GM18858 (cell line): ENCODE measurements at regions not wholly inside any gene's neighbourhood (a gene's known extent, or its start where the extent isn't known, plus 50 kb on each side); places are given as distances from the start of the nearest gene placed in this dataset.
"Not testable (repeated sequence)": the region's sequence is repeated elsewhere in the genome, so short reads cannot be mapped to it uniquely, and the experiment has no call there.

Experiments
- ATAC-seq: cut with Tn5 transposase; IDR thresholded peaks from one replicate; pipeline ENCODE4 v1.9.1; 2021; ENCODE audit not compliant: unreplicated experiment

GRCh38 chr12:60184096-60184495 lies 588.3 kb downstream of the SLC16A7 start:
- ATAC-seq, result no peak

GRCh38 chr12:60185060-60185459 lies 589.2 kb downstream of the SLC16A7 start:
- no peak for ATAC-seq

GRCh38 chr12:60191271-60191670 lies 595.4 kb downstream of the SLC16A7 start:
- ATAC-seq, result no peak

DNA sequence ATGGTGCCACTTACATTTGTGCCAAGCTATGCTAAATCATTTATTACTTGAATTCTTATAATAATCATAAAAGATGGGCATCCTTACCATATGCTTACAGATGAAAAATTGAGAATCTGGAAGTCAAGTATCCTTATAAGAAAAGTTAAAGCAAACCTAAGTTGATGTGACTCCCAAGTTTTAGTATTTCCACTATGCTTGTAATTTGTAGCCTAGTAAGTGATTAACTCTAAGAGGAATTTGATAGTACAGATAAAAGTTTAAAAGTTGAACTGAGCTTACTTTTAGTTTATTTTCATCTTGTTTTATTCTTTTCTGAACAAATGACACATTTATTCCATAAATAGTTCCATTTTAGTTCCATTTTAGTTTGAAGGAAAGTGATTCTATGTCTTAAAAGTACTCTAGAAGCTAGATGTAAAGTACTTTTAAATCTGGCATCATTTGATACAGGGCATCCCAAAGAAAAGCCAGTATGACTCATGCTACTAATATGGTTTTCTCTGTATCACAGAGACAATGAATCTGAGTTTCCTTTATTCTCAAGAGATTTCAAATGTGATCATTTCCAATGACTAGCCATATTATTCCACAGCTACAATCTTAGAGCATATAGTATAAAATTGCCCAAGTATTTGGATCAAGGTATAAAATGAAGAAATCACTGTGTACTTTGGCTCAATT lies 596.0 kb downstream of the SLC16A7 start:
- ATAC-seq, result no peak

- no peak for ATAC-seq
Measured at GRCh38 chr12:60194678-60195077, 598.8 kb downstream of the SLC16A7 start.

GRCh38 chr12:60195483-60195882 lies 599.7 kb downstream of the SLC16A7 start:
- no peak for ATAC-seq

DNA sequence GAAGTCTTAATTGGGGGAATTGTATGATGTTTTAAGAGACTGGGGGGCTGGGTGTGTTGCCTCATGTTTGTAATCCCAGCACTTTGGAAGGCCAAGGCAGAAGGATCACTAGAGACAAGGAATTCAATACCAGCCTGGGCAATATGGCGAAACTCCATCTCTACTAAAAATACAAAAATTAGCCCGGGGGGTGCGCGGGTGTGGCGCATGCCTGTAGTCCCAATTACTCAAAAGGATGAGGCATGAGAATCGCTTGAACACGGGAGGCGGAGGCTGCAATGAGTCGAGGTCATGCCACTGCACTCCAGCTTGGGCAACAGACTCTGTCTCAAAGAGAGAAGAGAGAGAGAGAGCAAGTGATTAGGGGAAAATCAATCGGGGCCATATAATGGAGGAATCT lies 600.5 kb downstream of the SLC16A7 start:
- no peak for ATAC-seq

- ATAC-seq, result no peak
Measured at GRCh38 chr12:60197589-60197988, 601.8 kb downstream of the SLC16A7 start.

DNA sequence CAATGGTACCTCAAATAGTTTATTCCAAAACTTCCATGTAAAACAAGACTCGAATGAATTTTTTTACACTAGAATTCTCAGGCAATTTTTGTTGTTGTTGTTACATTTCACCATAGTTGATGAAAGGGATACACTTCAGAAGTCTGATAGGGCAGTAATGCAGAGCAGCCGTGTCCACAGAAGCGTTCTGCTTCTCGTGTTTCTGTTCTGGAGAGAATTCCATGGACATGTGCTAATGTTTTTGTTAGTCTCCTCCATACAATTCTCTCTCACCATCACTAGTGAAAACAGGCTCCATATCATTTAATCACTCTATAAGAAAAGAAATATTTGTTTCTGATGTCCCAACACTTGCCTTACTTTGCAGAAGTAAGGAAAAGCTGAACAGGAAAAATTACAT lies 606.1 kb downstream of the SLC16A7 start:
- no peak for ATAC-seq

GRCh38 chr12:60205500-60205899 lies 609.7 kb downstream of the SLC16A7 start:
- ATAC-seq, result no peak

DNA sequence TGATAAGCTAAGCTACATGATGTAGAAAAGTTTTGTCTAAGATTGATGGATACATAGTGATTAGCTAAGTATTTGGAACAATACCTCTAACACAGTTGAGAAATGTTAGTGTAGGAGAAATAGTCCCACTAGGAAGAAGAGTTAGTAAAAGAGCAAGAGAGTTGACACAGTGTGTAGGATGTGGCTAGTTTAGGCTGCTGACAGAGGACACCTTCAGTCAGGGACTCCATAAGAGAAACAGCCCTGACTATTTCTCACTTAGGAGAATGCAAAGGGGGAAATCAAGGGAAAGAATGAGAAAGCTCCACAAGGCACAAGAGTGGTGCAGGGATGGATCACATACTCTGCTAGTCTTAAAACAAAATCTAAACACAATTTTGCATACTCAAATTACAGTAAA lies 613.7 kb downstream of the SLC16A7 start:
- no peak for ATAC-seq

GRCh38 chr12:60209933-60210332 lies 614.1 kb downstream of the SLC16A7 start:
- no peak for ATAC-seq

- ATAC-seq, result no peak
Measured at GRCh38 chr12:60210756-60211155, 614.9 kb downstream of the SLC16A7 start.

DNA sequence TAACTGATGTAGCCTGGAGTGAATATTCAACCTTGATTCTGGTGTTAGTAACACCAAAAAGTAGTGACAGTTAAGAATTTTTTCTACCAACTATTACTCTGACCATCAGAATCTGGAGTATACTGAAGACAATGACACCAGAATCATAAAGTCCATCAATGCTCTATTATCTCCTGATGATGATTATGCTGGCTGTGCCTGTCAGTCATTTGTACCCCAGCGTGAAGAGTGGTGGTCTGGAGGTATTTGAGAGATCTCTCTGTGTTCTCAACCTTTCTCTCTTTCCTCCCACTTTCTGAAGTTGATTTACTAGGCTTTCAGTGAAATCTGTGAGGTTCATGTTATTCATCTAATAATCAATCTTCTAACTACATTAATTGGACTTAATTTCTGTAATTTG lies 615.4 kb downstream of the SLC16A7 start:
- ATAC-seq, result no peak

DNA sequence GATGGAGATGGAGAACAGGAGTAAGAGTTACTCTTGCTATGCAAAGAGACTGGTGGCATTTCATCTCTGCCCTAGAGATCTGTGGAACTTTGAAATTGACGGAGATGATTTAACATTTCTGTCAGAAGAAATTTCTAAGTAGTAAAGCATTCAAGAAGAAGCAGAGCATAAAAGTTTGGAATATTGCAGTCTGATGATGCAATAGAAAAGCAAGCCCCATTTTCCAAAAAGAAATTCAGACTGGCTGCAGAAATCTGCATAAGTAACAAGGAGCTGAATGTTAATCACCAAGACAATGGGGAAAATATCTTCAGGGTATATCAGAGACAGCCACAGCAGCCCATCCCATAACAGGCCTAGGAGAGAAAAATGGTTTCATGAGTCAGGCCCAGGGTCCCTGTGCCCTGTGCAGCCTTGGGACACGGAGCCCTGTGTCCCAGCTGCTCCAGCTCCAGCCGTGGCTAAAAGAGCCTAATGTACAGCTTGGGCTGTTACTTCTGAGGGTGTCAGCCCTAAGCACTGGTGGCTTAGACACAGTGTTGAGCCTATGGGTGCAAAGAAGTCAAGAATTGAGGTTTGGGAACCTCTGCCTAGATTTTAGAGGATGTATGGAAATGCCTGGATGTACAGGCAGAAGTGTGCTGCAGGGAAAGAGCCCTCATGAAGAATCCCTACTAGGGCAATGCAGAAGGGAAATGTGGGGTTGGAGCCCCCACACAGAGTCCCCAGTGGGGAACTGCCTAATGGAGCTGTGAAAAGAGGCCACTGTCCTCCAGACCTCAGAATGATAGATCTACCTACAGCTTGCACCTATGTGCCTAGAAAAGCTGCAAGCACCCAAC lies 616.6 kb downstream of the SLC16A7 start:
- no peak for ATAC-seq

DNA sequence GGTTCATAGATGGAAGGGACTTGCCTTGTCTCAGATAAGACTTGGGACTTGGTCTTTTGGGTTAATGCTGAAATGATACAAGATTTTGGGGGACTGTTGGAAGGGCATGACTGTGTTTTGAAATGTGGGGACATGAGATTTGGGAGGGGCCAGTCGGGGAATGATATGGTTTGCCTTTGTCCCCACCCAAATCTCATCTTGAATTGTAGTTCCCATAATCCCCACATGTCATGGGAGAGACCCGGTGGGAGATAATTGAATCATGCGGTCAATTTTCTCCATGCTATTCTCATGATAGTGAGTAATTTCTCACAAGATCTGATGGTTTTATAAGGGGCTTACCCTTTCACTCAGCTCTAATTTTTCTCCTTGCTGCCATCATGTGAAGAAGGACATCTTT lies 617.4 kb downstream of the SLC16A7 start:
- not testable (repeated sequence) for ATAC-seq

DNA sequence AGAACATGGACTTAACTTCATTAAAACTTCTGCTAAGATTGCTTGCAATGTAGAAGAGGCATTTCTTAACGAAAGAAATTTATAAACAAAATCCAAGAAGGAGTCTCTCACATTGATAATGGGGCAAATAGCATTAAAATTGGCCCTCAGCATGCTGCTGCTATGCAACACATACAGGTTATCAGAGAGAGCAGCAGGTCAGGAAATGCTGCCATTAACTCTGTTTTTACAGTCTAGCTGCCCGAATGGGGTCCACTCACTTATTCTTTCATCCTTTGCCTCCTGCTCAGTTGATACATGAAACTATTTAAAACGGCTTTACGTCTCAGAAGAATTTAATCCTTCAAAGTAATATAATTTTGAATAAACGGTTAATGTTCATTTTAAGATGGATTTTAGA lies 620.4 kb downstream of the SLC16A7 start:
- no peak for ATAC-seq

DNA sequence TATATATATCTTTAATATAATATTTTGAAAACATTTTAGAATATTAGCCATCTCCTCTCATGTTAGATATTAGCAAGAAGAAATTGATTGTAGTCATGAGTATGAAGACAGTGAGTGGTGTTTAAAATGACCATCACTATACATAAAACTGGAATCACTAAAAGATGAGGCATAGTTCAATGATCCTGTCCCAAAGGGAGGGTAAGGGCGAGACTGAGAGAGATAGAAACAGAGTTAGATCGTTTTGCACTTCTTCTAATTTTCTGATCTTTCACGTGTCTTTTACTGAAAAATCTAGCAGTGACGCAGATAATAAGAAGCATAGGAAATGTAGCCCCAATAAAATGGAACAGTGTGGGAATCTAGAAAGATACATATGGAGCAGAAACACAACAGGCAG lies 627.4 kb downstream of the SLC16A7 start:
- no peak for ATAC-seq

GRCh38 chr12:60225216-60226000 lies 629.6 kb downstream of the SLC16A7 start:
- no peak for ATAC-seq

GRCh38 chr12:60227916-60228315 lies 632.1 kb downstream of the SLC16A7 start:
- no peak for ATAC-seq

DNA sequence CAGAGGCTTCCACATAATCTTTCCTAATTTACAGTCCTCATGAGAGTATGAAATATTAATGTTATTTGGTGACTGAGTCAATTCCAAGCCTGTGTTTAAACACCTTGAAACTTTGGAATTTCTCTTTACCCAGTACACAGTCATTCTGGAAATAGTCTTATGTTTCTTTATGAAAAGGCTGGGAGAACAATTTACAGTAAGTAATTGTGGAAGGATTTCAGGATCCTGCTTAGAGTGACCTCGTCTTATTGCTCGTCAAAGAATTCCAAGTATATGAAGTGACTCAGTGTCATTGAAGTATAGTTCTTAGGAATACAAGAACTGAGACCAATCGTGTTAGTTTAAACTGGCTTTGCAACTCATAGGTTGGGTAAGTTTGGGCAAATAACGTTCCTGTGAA lies 634.2 kb downstream of the SLC16A7 start:
- ATAC-seq, result no peak

DNA sequence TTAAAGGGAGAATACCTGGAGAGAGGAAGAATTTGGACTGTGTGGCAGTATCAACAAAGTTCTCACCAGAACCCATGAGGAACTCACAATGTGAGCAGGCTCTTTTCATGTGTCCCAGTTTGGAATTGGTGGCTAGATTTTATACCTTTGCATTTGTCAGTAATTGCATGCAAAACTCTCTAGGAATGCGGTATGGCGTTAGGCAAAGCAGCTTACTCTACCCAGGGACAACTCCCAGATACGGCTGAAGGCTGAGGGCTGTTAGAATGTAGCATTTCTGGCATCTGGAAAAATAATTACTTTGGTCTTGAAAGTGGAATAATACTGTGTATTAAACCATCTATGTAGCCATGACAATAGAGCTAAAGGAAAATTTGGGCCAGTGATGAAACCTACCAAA lies 635.5 kb downstream of the SLC16A7 start:
- no peak for ATAC-seq
